ENCODE measurements at regions not wholly inside any gene's neighbourhood (a gene's known extent, or its start where the extent isn't known, plus 50 kb on each side); places are given as distances from the start of the nearest gene placed in this dataset.
A peak's percentile ranks its signal among the peaks of the same experiment; 100 is the strongest.
"Not testable (repeated sequence)": the region's sequence is repeated elsewhere in the genome, so short reads cannot be mapped to it uniquely, and the experiment has no call there.

DNA sequence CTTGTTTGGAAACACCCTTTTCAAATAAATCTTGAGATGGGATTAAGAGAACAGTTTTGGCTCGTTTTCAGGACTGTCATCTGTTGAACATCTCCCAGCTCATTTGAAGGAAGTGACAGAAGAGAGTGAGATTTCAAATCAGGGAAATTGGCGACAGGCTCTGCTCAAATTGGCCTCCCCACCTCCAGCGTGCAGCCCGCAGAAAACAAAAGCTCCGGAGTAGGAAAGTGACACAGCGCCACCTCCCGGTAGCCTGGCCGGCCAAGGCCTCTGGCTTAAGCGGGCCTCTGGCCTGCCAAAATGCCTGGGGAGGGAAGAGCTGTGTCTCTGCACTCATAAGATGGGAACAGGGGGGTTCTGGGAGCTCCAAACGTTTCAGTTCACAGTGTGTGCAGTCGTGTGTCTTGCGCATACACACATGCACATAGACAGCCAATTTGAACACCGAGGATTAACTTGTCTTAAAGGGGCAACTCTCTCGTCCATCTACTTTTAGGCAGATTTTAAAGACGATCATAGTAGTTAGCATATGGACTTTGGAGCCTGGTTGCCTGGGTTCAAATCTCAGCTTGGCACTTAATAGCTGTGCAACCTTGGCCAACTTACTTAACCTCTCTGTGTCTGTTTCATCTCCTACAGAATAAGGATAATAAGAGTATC lies 132.7 kb upstream of the RCN1 start:
- H3K4me1 ChIP-seq (ENCODE audit: low read depth), result no peaks in the 10 kb centered on the region
- no peak overlapping the region for H3K4me3 ChIP-seq
- peak; percentile 71 to 75 for DNase-seq (ENCODE audit: low read depth in 1 of 2, low spot score in 1 of 2)
- TF ChIP-seq, protein P1, sequence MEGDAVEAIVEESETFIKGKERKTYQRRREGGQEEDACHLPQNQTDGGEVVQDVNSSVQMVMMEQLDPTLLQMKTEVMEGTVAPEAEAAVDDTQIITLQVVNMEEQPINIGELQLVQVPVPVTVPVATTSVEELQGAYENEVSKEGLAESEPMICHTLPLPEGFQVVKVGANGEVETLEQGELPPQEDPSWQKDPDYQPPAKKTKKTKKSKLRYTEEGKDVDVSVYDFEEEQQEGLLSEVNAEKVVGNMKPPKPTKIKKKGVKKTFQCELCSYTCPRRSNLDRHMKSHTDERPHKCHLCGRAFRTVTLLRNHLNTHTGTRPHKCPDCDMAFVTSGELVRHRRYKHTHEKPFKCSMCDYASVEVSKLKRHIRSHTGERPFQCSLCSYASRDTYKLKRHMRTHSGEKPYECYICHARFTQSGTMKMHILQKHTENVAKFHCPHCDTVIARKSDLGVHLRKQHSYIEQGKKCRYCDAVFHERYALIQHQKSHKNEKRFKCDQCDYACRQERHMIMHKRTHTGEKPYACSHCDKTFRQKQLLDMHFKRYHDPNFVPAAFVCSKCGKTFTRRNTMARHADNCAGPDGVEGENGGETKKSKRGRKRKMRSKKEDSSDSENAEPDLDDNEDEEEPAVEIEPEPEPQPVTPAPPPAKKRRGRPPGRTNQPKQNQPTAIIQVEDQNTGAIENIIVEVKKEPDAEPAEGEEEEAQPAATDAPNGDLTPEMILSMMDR (IDR thresholded peaks at IDR 0.05; ENCODE audit: low read depth, low read length), result peak; percentile 98
- H3K9me3 ChIP-seq (ENCODE audit: low read depth), result no peaks in the 10 kb centered on the region
- H3K27ac ChIP-seq, result no peak overlapping the region
- no peaks in the 10 kb centered on the region for H3K27me3 ChIP-seq
- no peaks in the 10 kb centered on the region for H3K36me3 ChIP-seq

DNA sequence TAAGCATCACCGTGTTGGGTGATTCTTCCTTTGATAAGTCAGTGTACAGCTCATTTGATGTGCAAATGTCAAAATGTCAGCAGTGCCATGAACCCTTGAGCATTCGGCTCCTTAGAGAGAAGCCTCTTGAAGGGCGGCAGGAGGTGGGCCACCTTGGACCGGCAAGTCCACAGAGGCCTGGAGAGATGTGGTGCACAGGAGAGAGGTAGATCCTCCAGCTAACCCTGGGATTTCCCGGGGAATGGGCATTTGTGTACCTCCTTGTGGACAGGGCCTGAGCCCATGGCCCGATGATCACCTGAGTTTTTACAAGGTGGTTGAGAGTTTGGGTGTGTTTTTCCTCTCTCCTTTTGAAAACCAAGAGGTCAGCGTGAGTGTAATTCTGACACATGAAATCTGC lies 133.2 kb upstream of the RCN1 start:
- TF ChIP-seq, protein P1 (IDR thresholded peaks at IDR 0.05; ENCODE audit: low read depth, low read length), result no peak
- Histone ChIP-seq H3K9me3 (ENCODE audit: low read depth) (no peaks in the 10 kb centered on the region), H3K27ac (no peak overlapping the region), H3K4me1 (ENCODE audit: low read depth) (no peaks in the 10 kb centered on the region), H3K27me3 (no peaks in the 10 kb centered on the region), H3K4me3 (no peak overlapping the region), H3K36me3 (no peaks in the 10 kb centered on the region)
- no peak for DNase-seq (ENCODE audit: low read depth in 1 of 2, low spot score in 1 of 2)

DNA sequence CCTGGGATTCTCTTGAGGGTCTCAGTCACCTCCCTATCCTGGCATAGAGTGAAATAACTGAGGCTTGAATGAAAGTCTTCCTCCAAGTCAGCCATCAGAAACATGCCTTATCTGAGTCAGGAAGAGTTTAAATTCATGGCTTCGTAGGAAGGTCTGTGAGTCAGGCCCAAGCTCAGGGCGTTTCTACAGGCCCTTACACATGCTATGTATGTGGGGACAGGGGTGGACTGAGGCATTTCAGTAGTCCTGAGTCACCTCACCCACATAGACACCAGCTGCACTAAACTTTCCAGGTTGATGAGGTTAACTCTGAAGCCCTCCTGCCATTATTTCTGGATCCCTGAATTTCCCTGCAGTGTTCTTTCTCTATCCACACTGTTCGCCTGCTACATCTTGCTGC lies 134.6 kb upstream of the RCN1 start:
- TF ChIP-seq, protein P1 (IDR thresholded peaks at IDR 0.05; ENCODE audit: low read depth, low read length), result no peak
- DNase-seq (ENCODE audit: low read depth in 1 of 2, low spot score in 1 of 2), result no peak
- Histone ChIP-seq H3K9me3 (ENCODE audit: low read depth) (no peaks in the 10 kb centered on the region), H3K27ac (no peak overlapping the region), H3K27me3 (no peaks in the 10 kb centered on the region), H3K4me3 (no peak overlapping the region), H3K4me1 (ENCODE audit: low read depth) (no peaks in the 10 kb centered on the region), H3K36me3 (no peaks in the 10 kb centered on the region)

DNA sequence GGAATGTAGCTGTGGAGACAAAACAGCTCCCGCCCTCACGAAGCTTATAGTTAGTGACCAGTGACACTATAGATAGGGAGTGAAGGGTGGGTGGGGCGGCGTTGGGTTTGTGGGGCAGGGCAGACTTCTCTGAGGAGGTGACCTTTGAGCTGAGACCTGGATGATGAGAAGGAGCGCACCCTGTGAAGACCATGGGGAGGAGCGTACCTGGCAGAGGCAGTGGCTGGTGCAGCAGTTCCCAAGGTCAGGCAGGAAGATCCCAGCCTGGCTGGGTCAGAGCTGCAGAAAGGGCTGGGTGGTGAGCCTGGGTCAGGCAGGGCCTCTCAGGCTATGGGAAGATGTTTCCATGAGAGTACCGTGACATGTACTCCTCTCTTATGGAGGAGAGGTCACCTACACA lies 135.0 kb upstream of the RCN1 start:
- no peak overlapping the region for H3K27ac ChIP-seq
- no peaks in the 10 kb centered on the region for H3K27me3 ChIP-seq
- H3K36me3 ChIP-seq, result no peaks in the 10 kb centered on the region
- no peaks in the 10 kb centered on the region for H3K4me1 ChIP-seq (ENCODE audit: low read depth)
- no peak overlapping the region for H3K4me3 ChIP-seq
- TF ChIP-seq, protein P1 (IDR thresholded peaks at IDR 0.05; ENCODE audit: low read depth, low read length), result no peak
- H3K9me3 ChIP-seq (ENCODE audit: low read depth), result no peaks in the 10 kb centered on the region
- no peak for DNase-seq (ENCODE audit: low read depth in 1 of 2, low spot score in 1 of 2)

DNA sequence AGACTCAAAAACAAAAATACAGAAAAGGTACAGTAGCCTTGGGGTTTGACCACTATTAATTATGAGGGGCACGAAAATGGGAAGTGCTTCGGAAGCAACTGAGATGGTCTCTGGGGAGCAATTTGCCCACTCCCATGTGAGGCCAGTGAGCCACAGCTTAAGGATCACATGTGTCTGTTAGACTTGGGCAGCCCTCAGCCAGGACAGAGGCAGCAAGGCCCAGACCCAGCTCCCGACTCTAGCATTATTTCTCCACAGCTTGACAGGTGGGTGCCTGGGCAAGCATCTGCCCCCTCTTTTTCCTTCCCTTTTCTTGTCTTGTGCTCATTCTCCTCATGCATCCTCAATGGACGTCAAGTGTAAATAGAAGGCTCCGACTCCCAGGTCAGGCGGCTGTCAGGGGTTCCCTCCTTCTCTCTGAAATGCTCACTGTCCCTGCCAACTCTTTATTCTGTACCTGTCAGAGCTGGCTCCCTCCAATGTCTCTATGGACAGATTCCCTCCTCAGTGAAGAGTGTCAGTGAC lies 137.0 kb upstream of the RCN1 start:
- TF ChIP-seq, protein P1 (IDR thresholded peaks at IDR 0.05; ENCODE audit: low read depth, low read length), result no peak
- DNase-seq (ENCODE audit: low read depth in 1 of 2, low spot score in 1 of 2), result no peak
- Histone ChIP-seq H3K4me3 (no peak overlapping the region), H3K4me1 (ENCODE audit: low read depth) (no peaks in the 10 kb centered on the region), H3K27ac (no peak overlapping the region), H3K27me3 (no peaks in the 10 kb centered on the region), H3K9me3 (ENCODE audit: low read depth) (no peaks in the 10 kb centered on the region), H3K36me3 (no peaks in the 10 kb centered on the region)

DNA sequence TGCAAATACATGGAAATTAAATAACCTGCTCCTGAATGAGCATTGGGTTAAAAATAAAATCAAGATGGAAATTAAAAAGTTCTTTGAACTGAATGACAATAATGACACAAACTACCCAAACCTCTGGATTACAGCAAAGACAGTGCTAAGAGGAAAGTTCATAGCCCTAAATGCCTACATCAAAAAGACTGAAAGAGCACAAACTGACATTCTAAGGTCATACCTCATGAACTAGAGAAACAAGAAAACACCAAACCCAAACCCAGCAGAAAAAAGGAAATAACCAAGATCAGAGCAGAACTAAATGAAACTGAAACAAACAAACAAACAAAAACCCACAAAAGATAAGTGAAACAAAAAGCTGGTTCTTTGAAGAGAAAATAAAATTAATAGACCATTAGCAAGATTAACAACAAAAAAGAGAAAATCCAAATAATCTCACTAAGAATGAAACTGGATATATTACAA lies 138.6 kb upstream of the PAX6 start:
- not testable (repeated sequence) for H3K4me1 ChIP-seq (ENCODE audit: low read depth); DNase-seq (ENCODE audit: low read depth in 1 of 2, low spot score in 1 of 2); H3K27me3 ChIP-seq; H3K4me3 ChIP-seq; H3K9me3 ChIP-seq (ENCODE audit: low read depth); H3K36me3 ChIP-seq; H3K27ac ChIP-seq

Data from cardiac muscle cell (in vitro differentiated cells and primary cell).